Iris pigment epithelial cell (primary cell): ENCODE measurements at regions not wholly inside any gene's neighbourhood (a gene's known extent, or its start where the extent isn't known, plus 50 kb on each side); places are given as distances from the start of the nearest gene placed in this dataset.

Source experiments
- DNase-seq: peaks from one replicate; pipeline ENCODE4 v3.0.0-alpha.2; 2011; ENCODE audit warnings: low read depth

GRCh38 chr11:104433751-104434150, 269.8 kb upstream of the PDGFD start:
- no peak for DNase-seq

DNA sequence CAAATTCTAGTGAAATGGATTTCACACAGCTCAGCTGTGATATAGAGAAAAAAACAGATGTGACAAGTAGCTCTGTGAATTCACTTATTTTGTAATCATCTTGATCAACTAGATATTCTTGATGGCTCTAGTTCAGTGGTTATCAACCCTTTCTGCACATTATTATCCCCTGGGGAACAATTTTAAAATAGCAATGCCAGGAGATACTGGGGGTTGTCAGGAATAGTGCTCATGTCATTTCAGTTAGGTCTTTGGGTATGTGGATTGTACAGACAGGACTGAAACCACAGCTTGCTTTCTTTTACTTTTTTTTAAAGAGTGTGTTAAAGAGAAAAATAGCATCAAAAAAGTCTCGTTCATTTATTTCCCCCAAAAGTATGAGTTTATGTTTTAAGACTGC, 269.0 kb upstream of the PDGFD start:
- DNase-seq = no peak

DNA sequence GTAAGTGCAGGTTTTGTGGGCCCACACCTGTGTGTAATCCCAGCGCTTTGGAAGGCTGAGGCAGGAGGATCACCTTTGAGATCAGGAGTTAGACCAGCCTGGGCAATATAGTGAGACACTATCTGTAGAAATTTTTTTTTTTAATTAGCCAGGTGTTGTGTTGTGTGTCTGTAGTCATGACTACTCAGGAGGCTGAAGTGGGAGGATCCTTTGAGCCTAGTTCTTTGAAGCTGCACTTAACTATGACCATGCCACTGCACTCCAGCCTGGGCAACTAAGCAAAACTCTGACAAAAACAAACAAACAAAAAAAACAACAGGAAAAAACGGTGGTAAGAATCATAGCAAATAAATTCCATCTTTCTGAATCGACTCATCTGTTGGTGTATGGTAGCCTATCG, 268.6 kb upstream of the PDGFD start:
- no peak for DNase-seq

DNA sequence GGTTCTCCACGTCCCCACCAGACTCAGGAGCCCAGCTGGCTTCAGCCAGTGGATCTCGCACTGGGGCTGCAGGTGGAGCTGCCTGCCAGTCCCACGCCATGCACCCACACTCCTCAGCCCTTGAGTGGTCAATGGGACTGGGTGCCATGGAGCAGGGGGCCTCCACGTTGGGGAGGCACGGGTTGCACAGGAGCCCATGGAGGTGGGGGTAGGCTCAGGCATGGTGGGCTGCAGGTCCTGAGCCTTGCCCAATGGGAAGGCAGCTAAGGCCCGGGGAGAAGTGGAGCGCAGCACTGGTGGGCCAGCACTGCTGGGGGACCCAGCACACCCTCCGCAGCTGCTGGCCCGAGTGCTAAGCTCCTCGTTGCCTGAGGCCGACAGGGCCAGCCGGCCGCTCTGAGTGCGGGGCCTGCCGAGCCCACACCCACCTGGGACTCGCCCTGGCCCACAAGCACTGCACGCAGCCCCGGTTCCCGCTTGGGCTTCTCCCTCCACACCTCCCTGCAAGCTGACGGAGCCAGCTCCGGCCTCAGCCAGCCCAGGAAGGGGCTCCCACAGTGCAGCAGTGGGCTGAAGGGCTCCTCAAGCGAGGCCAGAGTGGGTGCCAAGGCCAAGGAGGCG, 258.5 kb upstream of the PDGFD start:
- DNase-seq = no peak

- peak; percentile 40 for DNase-seq
These were observed 246.4 kb upstream of the PDGFD start for GRCh38 chr11:104410336-104410735.

DNA sequence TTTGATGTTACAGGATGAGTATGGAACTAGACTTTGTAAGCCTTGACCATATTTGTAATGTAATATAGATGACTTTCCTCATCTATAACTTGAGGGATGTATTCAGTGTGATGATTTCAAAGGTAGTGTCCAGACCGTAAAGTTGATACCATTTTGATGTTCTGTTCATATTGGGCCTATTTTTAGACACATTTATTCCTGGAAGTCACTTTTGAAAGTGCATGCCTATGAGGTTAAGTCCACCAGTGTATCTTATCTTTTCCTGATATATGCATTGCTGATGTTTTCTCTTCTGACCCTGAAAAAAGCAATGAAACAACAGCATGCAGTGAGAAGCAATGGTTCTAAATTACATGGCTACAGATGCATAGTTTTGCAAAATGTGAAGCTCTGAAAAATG, 244.7 kb upstream of the PDGFD start:
- no peak for DNase-seq

DNA sequence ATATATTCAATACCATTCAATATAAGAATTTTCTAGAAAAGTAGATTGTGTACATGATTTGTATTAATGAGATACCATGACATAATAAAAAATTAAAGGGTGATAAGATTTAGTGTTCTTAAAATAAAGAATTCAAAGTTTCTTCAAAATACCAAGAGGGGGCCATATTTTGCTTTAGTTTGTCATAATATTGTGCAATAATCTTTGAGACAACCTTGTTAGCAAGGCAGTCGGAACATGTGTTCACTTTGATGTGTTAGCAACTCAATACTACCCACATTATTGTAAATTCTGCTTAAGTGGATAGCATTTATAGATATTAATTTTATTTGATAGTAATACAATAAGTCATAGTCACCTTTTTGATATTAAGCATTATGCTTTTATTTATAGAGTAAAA, 241.3 kb upstream of the PDGFD start:
- DNase-seq = no peak

DNA sequence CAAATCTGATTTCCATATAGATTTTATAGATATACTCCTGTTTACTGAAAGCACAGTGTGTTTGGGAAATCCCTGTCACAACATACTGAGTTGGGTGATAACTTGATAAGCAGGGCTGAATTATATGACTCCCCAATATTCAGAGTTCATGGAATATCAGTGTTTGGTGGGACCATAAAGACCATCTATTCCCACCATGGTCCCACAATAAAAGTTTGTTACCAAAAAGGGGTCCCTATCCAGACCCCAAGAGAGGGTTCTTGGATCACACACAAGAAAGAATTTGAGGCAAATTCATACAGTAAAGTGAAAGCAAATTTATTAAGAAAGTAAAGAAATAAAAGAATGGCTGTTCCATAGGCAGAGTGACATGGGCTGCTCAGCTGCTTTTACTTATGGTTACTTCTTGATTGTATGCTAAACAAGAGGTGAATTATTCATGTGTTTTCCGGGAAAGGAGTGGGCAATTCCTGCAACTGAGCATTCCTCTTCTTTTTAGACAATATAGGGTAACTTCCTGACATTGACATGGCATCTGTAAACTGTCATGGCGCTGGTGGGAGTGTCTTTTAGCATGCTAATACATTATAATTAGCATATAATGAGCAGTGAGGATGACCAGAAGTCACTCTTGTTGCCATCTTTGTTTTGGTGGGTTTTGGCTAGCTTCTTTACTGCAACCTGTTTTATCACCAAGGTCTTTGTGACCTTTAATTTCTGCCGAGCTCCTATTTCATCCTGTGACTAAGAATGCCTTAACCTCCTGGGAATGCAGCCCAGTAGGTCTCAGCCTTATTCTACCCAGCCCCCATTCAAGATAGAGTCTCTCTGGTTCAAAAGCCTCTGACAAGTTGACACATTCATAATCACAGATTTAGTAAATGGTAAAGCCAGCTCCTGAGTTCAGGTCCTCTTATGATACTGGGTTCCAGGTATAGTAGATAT, 240.6 kb upstream of the PDGFD start:
- DNase-seq = peak; percentile 33

- DNase-seq = no peak
These were observed 239.0 kb upstream of the PDGFD start for GRCh38 chr11:104402812-104403521.

DNA sequence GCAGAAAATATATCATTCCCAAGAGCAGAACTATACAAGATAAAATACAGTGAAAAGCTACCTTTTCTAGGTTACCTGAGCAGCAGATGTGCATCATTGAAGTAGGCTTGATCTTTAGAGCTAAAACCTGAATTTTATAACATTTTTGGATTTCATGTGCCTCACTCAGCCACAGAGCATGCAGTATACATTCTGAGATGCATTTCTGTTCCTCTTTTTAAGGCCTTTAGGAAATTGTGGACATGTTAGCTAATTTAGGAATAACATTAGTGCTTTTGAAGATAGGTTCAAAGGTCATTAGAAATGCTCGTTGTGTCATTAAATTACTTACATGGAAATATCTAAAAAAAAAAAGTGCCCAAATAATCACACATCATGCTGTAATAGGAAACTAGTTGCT, 230.6 kb upstream of the PDGFD start:
- DNase-seq = no peak

GRCh38 chr11:104390651-104391050, 226.7 kb upstream of the PDGFD start:
- DNase-seq = peak; percentile 68

DNA sequence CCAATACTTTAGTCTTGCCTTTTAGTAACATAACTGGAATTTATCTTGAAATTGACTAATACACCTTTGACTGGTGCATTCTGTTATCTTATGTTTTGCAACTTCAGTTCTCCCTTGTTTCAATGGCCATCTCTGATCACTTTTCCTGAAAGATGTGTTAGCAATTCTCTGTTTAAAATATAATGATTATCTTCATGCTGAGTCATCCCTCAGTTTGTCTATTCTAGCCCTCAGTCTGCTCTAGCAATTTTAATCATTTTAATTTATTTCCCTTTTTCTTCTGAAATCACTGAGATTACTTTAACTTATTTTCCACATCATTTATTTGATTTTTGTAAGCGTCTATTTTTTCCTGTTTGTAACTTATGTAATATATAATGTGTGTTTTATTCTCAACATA, 221.9 kb upstream of the PDGFD start:
- DNase-seq = no peak

DNA sequence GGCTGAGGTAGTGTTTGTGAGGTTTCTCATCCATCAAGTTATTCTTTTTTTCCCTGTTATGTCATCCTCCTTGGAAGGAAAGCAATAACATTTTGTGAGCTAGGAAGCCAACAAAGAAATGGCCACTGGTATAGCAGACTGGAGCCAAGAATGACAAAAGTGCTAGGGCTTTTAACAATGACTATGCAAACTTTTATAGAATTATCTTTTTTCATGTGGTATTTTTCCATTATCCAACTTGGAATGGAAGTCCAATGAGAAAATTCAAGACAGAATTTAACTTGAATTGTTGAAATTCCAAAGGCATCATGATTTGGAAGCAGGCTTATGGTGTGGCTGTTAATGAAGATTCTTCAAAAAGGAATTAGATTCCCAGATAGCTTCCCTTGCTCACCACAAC, 216.4 kb upstream of the PDGFD start:
- peak; percentile 12 for DNase-seq

- no peak for DNase-seq
These were observed 208.2 kb upstream of the PDGFD start for GRCh38 chr11:104372111-104372510.

DNA sequence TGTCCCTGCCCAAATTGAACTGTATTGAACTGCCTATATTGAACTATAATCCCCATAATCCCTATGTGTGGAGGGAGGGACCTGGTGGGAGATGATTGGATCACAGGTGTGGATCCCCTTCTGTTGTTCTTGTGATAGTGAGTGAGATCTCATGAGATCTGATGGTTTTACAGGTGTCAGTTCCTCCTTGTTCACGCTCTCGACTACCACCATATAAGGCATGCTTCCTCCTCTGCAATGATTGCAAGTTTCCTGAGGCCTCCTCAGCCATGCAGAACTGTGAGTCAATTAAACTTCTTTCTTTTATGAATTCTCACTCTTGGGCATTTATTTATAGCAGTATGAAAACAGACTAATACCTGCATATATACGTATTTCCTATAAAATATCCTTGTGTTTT, 206.5 kb upstream of the PDGFD start:
- no peak for DNase-seq

DNA sequence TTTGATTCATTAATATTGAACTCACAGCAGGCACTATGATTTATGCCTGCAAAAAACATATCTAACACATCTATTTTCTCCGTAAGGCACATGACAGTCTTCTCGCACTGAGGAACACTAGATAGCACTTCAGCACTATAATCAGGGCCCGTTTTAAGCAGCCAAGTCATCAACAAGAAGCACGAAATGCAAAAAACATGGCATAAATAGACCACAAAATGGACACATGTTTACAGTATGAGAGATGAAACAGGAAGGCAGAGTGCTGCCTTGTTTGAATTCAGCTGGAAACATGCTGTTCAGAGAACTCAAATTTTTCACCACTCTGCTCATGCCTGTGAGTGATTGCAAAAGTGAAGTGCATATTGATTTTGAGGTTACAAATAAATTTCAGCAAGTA, 205.8 kb upstream of the PDGFD start:
- DNase-seq = no peak

DNA sequence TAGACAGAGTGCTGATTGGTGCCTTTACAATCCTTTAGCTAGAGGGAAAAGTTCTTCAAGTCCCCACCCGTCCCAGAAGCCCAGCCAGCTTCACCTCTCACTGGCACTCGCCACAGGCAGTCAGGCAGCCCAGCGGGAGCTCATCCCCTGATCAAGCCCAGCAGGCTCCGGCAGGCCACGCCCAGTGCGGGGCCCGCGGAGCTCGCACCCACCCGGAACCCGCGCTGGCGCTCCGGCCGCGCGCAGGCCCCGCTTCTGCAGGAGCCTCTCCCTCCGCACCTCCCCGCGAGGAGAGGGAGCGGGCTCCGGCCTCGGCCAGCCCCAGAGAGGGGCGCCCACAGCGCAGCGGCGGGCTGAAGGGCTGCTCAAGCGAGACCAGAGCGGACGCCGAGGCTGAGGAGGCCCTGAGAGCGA, 202.4 kb upstream of the PDGFD start:
- DNase-seq = no peak

DNA sequence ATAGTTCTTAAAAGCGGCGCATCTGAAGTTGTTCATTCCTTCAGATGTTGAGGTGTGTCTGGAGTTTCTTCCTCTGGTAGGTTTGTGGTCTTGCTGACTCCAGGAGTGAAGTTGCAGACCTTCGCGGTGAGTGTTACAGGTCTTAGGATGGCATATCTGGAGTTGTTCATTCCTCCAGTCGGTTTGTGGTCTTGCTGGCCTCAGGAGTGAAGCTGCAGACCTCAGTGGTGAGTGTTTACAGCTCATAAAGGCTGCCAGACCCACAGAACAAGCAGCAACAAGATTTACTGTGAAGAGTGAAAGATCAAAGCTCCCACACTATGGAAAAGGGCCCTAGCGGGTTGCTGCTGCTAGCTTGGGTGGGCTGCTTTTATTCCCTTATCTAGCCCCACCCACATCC, 201.7 kb upstream of the PDGFD start:
- no peak for DNase-seq

- no peak for DNase-seq
These were observed 198.0 kb upstream of the PDGFD start for GRCh38 chr11:104361975-104362374.

- no peak for DNase-seq
These were observed 188.1 kb upstream of the PDGFD start for GRCh38 chr11:104352036-104352435.

- peak; percentile 30 for DNase-seq
These were observed 179.6 kb upstream of the PDGFD start for GRCh38 chr11:104343578-104343977.

GRCh38 chr11:104340590-104340989, 176.6 kb upstream of the PDGFD start:
- no peak for DNase-seq

GRCh38 chr11:104339380-104339831, 175.5 kb upstream of the PDGFD start:
- DNase-seq = no peak
